GM10266 (cell line): ENCODE measurements at regions not wholly inside any gene's neighbourhood (a gene's known extent, or its start where the extent isn't known, plus 50 kb on each side); places are given as distances from the start of the nearest gene placed in this dataset.
A peak's percentile ranks its signal among the peaks of the same experiment; 100 is the strongest.

Source experiments
- DNase-seq: peaks from one replicate; pipeline ENCODE4 v3.0.0; 2012; ENCODE audit errors: extremely low spot score
- TF ChIP-seq, protein P1 (sequence below): IDR thresholded peaks from 2 replicates; pipeline ENCODE4 v1.5.1; 2012; ENCODE audit warnings: mild to moderate bottlenecking, low read depth; ENCODE audit not compliant: control insufficient read depth, insufficient read depth; ENCODE audit errors: missing control alignments

DNA sequence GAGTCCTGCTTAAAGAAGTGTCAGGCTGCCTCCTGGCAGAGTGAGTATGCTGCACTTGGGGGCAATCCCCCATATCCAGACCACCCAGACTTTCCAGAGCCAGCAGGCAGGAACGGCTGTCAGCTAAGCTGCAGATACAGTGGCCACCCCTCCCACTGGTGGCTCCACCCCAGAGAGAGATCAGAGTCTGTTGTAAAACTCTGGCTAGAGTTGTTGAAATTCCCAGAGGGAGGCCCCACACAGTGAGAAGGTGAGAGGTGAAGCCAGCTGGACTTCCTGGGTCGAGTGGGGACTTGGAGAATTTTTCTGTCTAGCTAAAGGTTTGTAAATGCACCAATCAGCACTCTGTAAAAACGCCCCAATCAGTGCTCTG, 533.8 kb upstream of the ACVR2A start:
- DNase-seq, result no peak
- TF ChIP-seq, protein P1, sequence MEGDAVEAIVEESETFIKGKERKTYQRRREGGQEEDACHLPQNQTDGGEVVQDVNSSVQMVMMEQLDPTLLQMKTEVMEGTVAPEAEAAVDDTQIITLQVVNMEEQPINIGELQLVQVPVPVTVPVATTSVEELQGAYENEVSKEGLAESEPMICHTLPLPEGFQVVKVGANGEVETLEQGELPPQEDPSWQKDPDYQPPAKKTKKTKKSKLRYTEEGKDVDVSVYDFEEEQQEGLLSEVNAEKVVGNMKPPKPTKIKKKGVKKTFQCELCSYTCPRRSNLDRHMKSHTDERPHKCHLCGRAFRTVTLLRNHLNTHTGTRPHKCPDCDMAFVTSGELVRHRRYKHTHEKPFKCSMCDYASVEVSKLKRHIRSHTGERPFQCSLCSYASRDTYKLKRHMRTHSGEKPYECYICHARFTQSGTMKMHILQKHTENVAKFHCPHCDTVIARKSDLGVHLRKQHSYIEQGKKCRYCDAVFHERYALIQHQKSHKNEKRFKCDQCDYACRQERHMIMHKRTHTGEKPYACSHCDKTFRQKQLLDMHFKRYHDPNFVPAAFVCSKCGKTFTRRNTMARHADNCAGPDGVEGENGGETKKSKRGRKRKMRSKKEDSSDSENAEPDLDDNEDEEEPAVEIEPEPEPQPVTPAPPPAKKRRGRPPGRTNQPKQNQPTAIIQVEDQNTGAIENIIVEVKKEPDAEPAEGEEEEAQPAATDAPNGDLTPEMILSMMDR, result no peak

DNA sequence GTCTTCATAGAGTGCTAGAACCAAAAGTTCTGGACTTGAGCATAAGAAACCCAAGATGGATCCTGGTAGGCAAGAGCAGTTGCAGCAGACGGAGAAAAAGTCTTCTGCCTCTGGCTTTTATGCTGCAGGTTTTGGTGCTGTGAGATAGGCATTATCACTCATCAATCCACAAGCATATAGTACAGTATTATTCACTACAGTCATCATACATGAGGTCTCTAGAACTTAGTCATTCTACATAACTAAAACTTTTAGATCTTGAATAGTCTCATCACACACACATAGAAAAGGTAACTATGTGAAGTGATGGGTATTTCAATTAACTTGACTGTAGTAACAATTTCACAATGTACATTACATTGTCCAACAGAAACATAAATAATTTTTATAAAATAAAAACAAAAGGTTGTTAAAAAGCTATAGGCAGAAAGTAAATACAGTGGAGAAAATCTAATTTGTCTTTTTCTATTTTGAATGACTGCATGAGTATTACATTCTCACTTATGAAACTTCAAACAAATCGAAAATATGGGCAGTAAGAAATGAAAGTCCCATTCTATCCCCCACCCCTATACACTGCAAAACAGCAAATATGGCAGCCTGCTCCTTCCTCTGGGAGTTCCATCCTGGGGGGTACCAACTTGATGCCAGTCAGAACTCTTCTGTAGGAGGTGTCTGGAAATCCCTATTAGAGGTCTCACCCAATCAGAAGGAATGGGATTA, 534.3 kb upstream of the ACVR2A start:
- TF ChIP-seq, protein P1, result no peak
- DNase-seq, result no peak

DNA sequence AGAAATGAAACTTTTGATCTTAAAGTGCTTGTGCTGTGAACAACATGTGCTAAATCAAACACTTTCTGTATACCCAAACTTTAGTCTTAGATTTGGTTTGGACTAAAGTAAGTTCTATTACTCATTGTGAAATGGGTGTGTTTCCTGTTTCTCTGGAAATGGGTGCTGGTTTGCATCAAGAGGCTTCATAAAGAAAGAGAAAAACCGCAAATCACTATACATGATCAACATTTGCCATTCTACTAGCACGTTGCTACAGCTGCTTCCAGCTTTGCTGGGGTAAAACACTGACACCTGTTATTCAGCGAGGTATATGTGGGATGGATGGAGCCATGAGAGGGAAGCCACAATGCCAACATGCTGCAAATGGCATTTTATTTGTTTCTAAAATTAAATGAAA, 547.0 kb upstream of the ACVR2A start:
- DNase-seq, result peak; percentile 10

DNA sequence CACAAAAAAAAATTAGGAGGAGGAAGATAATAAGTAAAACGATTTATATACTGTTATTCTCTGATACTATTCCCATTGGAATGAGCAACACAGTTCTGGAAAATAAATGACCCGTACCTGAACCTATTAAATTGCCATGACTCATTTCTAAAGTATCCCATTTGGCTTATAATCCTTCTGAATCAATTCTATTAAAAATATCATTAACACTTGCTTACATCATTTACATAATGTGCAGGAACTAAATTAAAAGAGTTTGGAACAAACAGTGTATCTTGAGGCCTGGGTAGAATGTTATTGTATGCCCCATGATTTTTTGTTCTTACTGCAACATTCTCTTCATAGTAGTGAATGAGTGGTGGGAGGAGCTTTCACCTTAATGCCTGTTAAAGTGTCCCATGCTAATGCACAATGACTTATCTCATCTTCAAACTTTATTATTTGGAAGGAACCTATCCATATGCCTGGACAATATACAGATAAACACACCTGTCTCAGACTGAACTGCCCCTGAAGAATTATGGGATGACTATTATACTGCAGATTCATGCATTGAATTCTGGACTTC, 549.9 kb upstream of the ACVR2A start:
- DNase-seq, result no peak
- TF ChIP-seq, protein P1, result no peak

More for the DNA sequence above, 547.0 kb upstream of the ACVR2A start:
- TF ChIP-seq, protein P1, result no peak

DNA sequence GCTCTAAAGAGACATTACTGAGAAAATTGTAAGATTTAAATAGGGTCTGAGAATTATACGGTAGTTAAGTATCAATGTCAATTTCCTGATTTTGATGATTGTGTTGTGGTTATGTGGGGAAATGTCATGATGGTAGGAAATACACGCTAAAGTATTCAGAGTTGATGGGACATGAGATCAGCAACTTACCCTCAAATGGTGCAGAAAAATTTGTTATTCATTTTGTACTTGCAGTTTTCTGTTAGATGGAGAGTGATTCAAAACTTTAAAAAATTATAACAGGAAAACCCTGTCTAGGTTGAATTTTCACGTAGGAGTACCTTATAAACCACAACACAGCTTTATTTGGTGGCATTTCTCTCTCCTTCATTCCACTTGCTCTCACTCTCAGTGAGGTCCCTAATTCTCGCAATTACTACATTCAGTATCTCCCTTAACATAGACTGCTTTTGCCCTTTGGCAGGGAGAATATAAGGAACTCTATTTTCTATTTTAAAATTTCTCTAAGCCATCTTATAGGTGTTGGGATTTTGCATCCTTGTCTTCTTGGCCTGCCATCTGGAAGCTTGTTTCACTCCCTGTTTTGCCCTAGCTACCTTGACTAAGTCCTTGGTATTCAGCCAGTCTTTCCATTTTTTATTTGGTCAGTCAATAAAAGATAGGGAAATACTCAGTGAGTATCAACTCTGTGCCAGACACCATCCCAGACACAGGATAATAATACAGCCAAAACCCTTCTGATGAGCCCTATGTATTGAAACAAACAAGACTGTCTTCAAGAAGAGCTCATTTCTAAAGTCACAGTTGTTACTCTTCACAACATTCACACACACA, 550.6 kb upstream of the ACVR2A start:
- TF ChIP-seq, protein P1, result no peak
- DNase-seq, result no peak

DNA sequence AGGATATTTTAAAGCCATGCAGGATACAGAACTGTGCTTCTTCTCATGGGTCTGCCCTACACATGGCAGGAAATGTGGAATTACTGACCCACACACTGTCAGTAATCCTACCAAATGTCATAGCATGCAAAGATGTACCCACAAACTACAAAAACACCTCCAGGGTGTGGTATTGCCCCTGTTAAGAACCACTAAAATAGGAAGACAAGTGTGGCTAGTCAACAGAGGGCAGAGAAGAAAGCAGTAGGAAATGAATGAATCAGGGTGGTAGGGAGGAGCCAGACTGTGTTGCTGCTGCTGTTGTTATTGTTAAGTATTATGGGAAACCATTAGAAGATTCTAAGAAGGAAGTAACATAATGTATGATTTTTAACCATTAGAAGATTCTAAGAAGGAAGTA, 556.7 kb upstream of the ACVR2A start:
- TF ChIP-seq, protein P1, result no peak
- no peak for DNase-seq

DNA sequence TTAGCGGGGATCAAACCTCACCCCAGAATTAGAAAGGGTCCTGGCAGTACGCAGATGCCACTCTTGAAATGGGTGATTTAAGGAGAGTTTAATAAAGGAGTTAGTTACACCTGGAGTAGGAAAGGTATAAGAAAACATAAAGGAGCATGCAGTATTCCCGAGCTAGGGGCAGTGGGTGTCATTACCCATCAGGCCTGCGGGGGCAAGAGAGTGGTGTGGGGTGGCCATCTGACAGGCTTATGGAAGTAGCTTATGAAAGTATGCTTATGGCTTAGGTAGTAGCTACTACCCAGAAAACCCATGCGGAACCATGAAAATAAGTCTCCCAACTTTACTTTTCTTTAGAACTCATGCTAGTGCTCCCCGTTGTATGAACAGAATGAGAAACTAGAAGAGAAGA, 568.9 kb upstream of the ACVR2A start:
- TF ChIP-seq, protein P1, result no peak
- DNase-seq, result no peak
